K562 (cell line): ENCODE measurements at regions not wholly inside any gene's neighbourhood (a gene's known extent, or its start where the extent isn't known, plus 50 kb on each side); places are given as distances from the start of the nearest gene placed in this dataset.

Source experiments
- ATAC-seq: fragments of 200-7000 bp; cut with Tn5 transposase; 3 replicates; pipeline ENCODE4 v1.9.1; 2020; ENCODE audit warnings: moderate library complexity
- BruUV-seq: library from RNA; stranded (reverse); fragments of 400-500 nt; replicated peaks from 2 replicates; lab custom pipeline; 2021; lab: Mats Ljungman, UMichigan
- CTCF ChIA-PET: fragments of 300-600 bp; formaldehyde crosslinking; extraction: SDS; loops from one replicate; lab custom pipeline; 2021; ENCODE audit warnings: low intra/inter-chr PET ratio; lab: Yijun Ruan, JAX
- POLR2A ChIA-PET: fragments of 300-600, 350-650 bp; sonication (Branson Sonifier 250); formaldehyde crosslinking; extraction: SDS; loops from one replicate; lab custom pipeline; 2021; ENCODE audit warnings: antibody characterized with exemption, inconsistent platforms; lab: Yijun Ruan, JAX
- DNase-seq, 4 experiments: peaks; one replicate each; pipeline versions ENCODE4 v3.0.0 to v3.0.0-alpha.2; 2011 to 2018; ENCODE audit warnings: low spot score in 3 of 4, mixed read lengths in 3 of 4; ENCODE audit errors: extremely low read depth in 1 of 4
- FAIRE-seq: peaks from 2 replicates; lab custom pipeline; 2011; peaks lifted over from hg19 to GRCh38; lab: Jason Lieb, UNC
- H2AFZ ChIP-seq: 2 replicates; pipeline ENCODE4 v1.6.0; 2011; ENCODE audit warnings: low read depth, low read length, control low read depth, inconsistent platforms
- H3K27ac ChIP-seq: fragments of 200-600 bp; 3 replicates; pipeline ENCODE4 v1.8.0; 2011; ENCODE audit warnings: low read depth, mild to moderate bottlenecking, control low read depth, inconsistent platforms, low read length, moderate library complexity, mixed read lengths; ENCODE audit errors: extremely low read depth
- H3K27me3 ChIP-seq, 2 experiments: fragments of 300-600 bp in 1 of 2; 2 replicates in 1 of 2; 3 replicates in 1 of 2; pipeline versions ENCODE4 v1.6.0 to v1.8.0; 2011; ENCODE audit warnings: inconsistent platforms in 2 of 2, low read length in 2 of 2, mild to moderate bottlenecking in 1 of 2, mixed read lengths in 1 of 2, moderate library complexity in 1 of 2; ENCODE audit not compliant: control insufficient read depth in 2 of 2, insufficient read depth in 2 of 2
- H3K36me3 ChIP-seq: fragments of 300-600 bp; 3 replicates; pipeline ENCODE4 v1.8.0; 2011; ENCODE audit warnings: mild to moderate bottlenecking, low read length, inconsistent platforms; ENCODE audit not compliant: control insufficient read depth, insufficient read depth
- H3K4me1 ChIP-seq, 2 experiments: fragments of 200-600 bp in 1 of 2; replicated peaks in 1 of 2; 2 replicates in 1 of 2; 3 replicates in 1 of 2; pipeline versions ENCODE4 v1.5.1 to v1.8.0; 2011; ENCODE audit warnings: inconsistent platforms in 2 of 2, low read length in 2 of 2, mild to moderate bottlenecking in 1 of 2, mixed read lengths in 1 of 2, moderate library complexity in 1 of 2; ENCODE audit not compliant: control insufficient read depth in 2 of 2, insufficient read depth in 2 of 2
- H3K4me2 ChIP-seq: 2 replicates; pipeline ENCODE4 v1.6.1; 2011; ENCODE audit warnings: low read length, control low read depth, inconsistent platforms, mixed read lengths; ENCODE audit not compliant: insufficient read depth
- H3K4me3 ChIP-seq: fragments of 200-600 bp; sonication (generic), shearing (Covaris generic); 2 replicates; pipeline ENCODE4 v1.5.1; 2016; ENCODE audit warnings: control low read depth, inconsistent platforms
- H3K79me2 ChIP-seq: fragments of 200-600 bp; 3 replicates; pipeline ENCODE4 v1.8.0; 2011; ENCODE audit warnings: low read length, inconsistent platforms; ENCODE audit not compliant: control insufficient read depth, insufficient read depth
- H3K9ac ChIP-seq, 2 experiments: 2 replicates each; pipeline versions ENCODE4 v1.6.0 to v1.6.1; 2011; ENCODE audit warnings: low read depth in 2 of 2, low read length in 2 of 2, control low read depth in 1 of 2, inconsistent platforms in 1 of 2, mild to moderate bottlenecking in 1 of 2, mixed read lengths in 1 of 2; ENCODE audit not compliant: insufficient read depth in 1 of 2
- H3K9me1 ChIP-seq: one replicate; pipeline ENCODE4 v1.6.0; 2011; ENCODE audit warnings: inconsistent platforms, mild to moderate bottlenecking, low read length, moderate library complexity; ENCODE audit not compliant: control insufficient read depth, insufficient read depth
- H3K9me3 ChIP-seq: replicated peaks from 2 replicates; pipeline ENCODE4 v1.5.1; 2011; ENCODE audit warnings: low read depth, low read length, inconsistent platforms; ENCODE audit not compliant: control insufficient read depth, insufficient read depth
- H4K20me1 ChIP-seq: replicated peaks from 2 replicates; pipeline ENCODE4 v1.6.1; 2011; ENCODE audit warnings: low read length, inconsistent platforms, mixed read lengths; ENCODE audit not compliant: control insufficient read depth, insufficient read depth
- ETS2 ChIP-seq: IDR thresholded peaks from 2 replicates; pipeline ENCODE4 v1.6.1; 2016; ENCODE audit warnings: borderline replicate concordance, missing genetic modification characterization, mild to moderate bottlenecking, moderate library complexity, missing compliant biosample characterization; ENCODE audit not compliant: poor library complexity, severe bottlenecking
- MCM2 ChIP-seq: fragments of 450-650 bp; IDR thresholded peaks from 2 replicates; pipeline ENCODE4 v1.6.1; 2017; ENCODE audit warnings: low read depth, mild to moderate bottlenecking
- MTF1 ChIP-seq: fragments of 250-450 bp; sonication (Bioruptor Pico); IDR thresholded peaks from 2 replicates; pipeline ENCODE4 v1.9.0; 2021; ENCODE audit warnings: moderate library complexity, mild to moderate bottlenecking, inconsistent platforms, borderline replicate concordance
- NONO ChIP-seq, 2 experiments: fragments of 200-400 bp in 1 of 2; fragments of 450-650 bp in 1 of 2; formaldehyde crosslinking in 1 of 2; IDR thresholded peaks; 2 replicates each; pipeline ENCODE4 v1.6.1; 2017; ENCODE audit warnings: low read depth in 2 of 2, mild to moderate bottlenecking in 2 of 2, moderate library complexity in 2 of 2, low read length in 1 of 2
- ZNF232 ChIP-seq: sonication (generic); formaldehyde crosslinking; IDR thresholded peaks from 2 replicates; pipeline ENCODE4 v1.8.0; 2022; ENCODE audit warnings: mild to moderate bottlenecking, missing genetic modification reagents
- ZNF263 ChIP-seq: sonication (generic); formaldehyde crosslinking; IDR thresholded peaks from 2 replicates; pipeline ENCODE4 v1.8.0; 2022; ENCODE audit warnings: mild to moderate bottlenecking, missing genetic modification reagents, borderline replicate concordance
- WGBS: fragments of 100-300 bp; shearing (Covaris generic); methylation state at CpG from one replicate; pipeline ENCODE4 v1.1.6; 2016; ENCODE audit warnings: low coverage, mixed read lengths; ENCODE audit not compliant: insufficient coverage; ENCODE audit errors: missing lambda C conversion rate; 5-methylcytosine and 5-hydroxymethylcytosine counted together
- in situ Hi-C: fragments of 300-500 bp; cut with MboI; formaldehyde crosslinking; loops from 4 replicates; pipeline ENCODE4 v1.15.0; 2018; ENCODE audit warnings: inconsistent platforms, mixed read lengths
- intact Hi-C: fragments of 100-400 bp; cut with micrococcal nuclease; formaldehyde crosslinking; loops from 2 replicates; pipeline ENCODE4 v1.14.2; 2022
- TF ChIP-seq, protein P1 (sequence below): fragments of 200-600 bp; sonication (generic); IDR thresholded peaks from one replicate; pipeline ENCODE4 v1.6.1; 2012; ENCODE audit warnings: mild to moderate bottlenecking, low read depth, low read length, inconsistent platforms
- TF ChIP-seq, protein P2 (sequence below): fragments of 250-450 bp; sonication (Bioruptor Pico); IDR thresholded peaks from 2 replicates; pipeline ENCODE4 v1.5.0; 2021; ENCODE audit warnings: mild to moderate bottlenecking, moderate library complexity

DNA sequence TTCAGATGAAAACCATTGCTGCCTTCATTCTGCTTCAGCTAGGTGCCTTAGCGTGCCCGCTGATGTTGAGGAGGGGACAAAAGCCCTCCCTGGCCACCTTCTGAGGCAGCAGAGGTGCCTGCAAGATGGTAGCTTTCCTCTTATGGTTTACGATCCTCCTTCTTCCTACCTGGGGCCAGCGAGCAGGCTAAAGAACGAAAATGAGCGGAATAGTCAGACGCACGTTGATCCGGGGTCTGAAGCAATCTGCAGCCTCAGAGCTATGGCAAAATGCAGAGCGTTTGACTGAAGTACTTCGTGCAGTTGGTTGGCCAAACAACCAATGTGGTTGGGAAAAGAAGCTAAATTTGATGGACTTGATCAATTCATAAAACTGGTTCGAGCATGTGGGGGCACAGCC, 95.5 kb downstream of the GATA3 start:
- POLR2A ChIA-PET = no interaction called here
- CTCF ChIA-PET = no interaction called here
- in situ Hi-C loops = no loop called here
- no peak for TF ChIP-seq ETS2 (tag)
- TF ChIP-seq, protein P1, sequence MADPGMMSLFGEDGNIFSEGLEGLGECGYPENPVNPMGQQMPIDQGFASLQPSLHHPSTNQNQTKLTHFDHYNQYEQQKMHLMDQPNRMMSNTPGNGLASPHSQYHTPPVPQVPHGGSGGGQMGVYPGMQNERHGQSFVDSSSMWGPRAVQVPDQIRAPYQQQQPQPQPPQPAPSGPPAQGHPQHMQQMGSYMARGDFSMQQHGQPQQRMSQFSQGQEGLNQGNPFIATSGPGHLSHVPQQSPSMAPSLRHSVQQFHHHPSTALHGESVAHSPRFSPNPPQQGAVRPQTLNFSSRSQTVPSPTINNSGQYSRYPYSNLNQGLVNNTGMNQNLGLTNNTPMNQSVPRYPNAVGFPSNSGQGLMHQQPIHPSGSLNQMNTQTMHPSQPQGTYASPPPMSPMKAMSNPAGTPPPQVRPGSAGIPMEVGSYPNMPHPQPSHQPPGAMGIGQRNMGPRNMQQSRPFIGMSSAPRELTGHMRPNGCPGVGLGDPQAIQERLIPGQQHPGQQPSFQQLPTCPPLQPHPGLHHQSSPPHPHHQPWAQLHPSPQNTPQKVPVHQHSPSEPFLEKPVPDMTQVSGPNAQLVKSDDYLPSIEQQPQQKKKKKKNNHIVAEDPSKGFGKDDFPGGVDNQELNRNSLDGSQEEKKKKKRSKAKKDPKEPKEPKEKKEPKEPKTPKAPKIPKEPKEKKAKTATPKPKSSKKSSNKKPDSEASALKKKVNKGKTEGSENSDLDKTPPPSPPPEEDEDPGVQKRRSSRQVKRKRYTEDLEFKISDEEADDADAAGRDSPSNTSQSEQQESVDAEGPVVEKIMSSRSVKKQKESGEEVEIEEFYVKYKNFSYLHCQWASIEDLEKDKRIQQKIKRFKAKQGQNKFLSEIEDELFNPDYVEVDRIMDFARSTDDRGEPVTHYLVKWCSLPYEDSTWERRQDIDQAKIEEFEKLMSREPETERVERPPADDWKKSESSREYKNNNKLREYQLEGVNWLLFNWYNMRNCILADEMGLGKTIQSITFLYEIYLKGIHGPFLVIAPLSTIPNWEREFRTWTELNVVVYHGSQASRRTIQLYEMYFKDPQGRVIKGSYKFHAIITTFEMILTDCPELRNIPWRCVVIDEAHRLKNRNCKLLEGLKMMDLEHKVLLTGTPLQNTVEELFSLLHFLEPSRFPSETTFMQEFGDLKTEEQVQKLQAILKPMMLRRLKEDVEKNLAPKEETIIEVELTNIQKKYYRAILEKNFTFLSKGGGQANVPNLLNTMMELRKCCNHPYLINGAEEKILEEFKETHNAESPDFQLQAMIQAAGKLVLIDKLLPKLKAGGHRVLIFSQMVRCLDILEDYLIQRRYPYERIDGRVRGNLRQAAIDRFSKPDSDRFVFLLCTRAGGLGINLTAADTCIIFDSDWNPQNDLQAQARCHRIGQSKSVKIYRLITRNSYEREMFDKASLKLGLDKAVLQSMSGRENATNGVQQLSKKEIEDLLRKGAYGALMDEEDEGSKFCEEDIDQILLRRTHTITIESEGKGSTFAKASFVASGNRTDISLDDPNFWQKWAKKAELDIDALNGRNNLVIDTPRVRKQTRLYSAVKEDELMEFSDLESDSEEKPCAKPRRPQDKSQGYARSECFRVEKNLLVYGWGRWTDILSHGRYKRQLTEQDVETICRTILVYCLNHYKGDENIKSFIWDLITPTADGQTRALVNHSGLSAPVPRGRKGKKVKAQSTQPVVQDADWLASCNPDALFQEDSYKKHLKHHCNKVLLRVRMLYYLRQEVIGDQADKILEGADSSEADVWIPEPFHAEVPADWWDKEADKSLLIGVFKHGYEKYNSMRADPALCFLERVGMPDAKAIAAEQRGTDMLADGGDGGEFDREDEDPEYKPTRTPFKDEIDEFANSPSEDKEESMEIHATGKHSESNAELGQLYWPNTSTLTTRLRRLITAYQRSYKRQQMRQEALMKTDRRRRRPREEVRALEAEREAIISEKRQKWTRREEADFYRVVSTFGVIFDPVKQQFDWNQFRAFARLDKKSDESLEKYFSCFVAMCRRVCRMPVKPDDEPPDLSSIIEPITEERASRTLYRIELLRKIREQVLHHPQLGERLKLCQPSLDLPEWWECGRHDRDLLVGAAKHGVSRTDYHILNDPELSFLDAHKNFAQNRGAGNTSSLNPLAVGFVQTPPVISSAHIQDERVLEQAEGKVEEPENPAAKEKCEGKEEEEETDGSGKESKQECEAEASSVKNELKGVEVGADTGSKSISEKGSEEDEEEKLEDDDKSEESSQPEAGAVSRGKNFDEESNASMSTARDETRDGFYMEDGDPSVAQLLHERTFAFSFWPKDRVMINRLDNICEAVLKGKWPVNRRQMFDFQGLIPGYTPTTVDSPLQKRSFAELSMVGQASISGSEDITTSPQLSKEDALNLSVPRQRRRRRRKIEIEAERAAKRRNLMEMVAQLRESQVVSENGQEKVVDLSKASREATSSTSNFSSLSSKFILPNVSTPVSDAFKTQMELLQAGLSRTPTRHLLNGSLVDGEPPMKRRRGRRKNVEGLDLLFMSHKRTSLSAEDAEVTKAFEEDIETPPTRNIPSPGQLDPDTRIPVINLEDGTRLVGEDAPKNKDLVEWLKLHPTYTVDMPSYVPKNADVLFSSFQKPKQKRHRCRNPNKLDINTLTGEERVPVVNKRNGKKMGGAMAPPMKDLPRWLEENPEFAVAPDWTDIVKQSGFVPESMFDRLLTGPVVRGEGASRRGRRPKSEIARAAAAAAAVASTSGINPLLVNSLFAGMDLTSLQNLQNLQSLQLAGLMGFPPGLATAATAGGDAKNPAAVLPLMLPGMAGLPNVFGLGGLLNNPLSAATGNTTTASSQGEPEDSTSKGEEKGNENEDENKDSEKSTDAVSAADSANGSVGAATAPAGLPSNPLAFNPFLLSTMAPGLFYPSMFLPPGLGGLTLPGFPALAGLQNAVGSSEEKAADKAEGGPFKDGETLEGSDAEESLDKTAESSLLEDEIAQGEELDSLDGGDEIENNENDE = no peak
- TF ChIP-seq NONO (IDR thresholded peaks at IDR 0.05; ENCODE audit: low read depth in 2 of 2, low read length in 1 of 2) = no peak
- TF ChIP-seq MCM2 = no peak
- TF ChIP-seq, protein P2, sequence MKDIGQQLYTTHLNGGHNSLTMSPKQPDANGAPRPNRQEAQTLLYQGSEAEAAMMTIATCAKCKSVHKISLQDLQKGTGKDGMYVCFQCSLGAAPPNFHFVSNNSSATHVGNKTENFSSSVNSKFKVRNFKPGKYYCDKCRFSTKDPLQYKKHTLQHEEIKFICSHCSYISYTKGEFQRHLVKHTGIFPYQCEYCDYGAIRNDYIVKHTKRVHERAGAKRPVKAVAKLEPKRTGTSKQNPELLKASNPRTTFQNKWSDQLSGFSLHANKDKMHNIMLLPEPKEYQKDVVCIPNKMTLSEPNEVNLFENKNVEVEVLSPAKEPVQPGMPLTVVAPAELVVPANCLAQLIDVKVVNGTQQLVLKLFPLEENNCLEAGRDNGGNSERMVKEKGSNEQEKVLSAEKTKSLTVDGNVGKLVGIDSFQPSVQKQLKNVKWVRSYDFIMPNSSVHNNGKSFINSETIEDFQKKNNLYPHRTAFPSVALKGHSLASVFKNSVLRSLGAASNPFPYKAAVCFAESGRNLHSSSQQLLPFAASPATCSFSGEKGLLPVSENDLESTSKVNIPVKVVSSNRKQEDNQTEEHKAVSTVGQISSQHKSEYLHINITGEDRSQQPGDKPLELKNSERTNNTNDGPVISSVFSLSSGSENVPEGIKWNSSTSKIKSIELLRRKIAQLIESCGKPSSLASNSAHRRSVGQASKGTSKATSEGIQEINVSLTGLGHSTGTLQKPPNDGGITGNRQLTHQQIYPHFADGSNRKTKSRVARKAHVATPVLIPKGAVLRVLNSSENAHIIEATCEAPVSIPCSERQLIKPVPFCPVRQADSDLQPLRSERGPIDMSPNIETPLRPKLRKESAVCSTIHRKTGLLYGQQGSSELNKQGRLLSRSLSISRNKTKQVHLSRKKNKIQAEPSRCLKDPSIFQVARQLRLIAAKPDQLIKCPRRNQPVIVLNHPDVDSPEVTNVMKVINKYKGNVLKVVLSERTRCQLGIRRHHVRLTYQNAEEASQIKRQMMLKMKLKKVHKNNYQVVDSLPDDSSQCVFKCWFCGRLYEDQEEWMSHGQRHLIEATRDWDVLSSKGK (CRISPR knock-in tag) = no peak
- no peak for TF ChIP-seq ZNF232 (CRISPR knock-in tag)
- no peak for TF ChIP-seq ZNF263 (CRISPR knock-in tag)
- no peak for TF ChIP-seq MTF1 (CRISPR knock-in tag)

More for the DNA sequence above, 95.5 kb downstream of the GATA3 start:
- Histone ChIP-seq H3K27ac (no peak overlapping the region), H3K4me1 (no peaks in the 10 kb centered on the region), H2AFZ (no peak overlapping the region), H3K9me1 (no peaks in the 10 kb centered on the region), H4K20me1 (no peaks in the 10 kb centered on the region), H3K27me3 (peaks cover 0 to 10% of the 10 kb centered on the region in 2 experiments; a peak in 2 of 5 replicates), H3K4me3 (no peak overlapping the region), H3K4me2 (no peak overlapping the region), H3K9me3 (no peaks in the 10 kb centered on the region), H3K9ac (no peak overlapping the region), H3K79me2 (no peaks in the 10 kb centered on the region), H3K36me3 (no peaks in the 10 kb centered on the region)
- no peak for DNase-seq
- 2% methylated on average over 12 of the region's 12 CpGs for WGBS
- no TSS peak for BruUV-seq
- no peak for ATAC-seq
- intact Hi-C loops = no loop called here
- no peak for FAIRE-seq
